ENCODE measurements at regions not wholly inside any gene's neighbourhood (a gene's known extent, or its start where the extent isn't known, plus 50 kb on each side); places are given as distances from the start of the nearest gene placed in this dataset.

GRCh38 chrX:40165861-40166260 lies 68.1 kb upstream of the BCOR start:
- H3K4me1 ChIP-seq (ENCODE audit: control insufficient read depth, insufficient read depth, low read length), result peaks cover 6% of the 10 kb centered on the region; the same call in 1 of the 2 replicates
- H4K20me1 ChIP-seq (ENCODE audit: control insufficient read depth, insufficient read depth), result no peaks in the 10 kb centered on the region; the same call in 1 of the 2 replicates
- no peak overlapping the region for H3K4me3 ChIP-seq
- DNase-seq (ENCODE audit: low read depth, low spot score) (no peak), ATAC-seq (no peak), FAIRE-seq (no peak)
- SMC1A ChIA-PET (ENCODE audit: uncharacterized antibody, unreplicated experiment), result no interaction called here
- no peaks in the 10 kb centered on the region for H3K27me3 ChIP-seq (replicated peaks in 1 of 2; ENCODE audit: control insufficient read depth in 2 of 2, insufficient read depth in 2 of 2, low read length in 1 of 2)
- POLR2A ChIA-PET, result no interaction called here
- in situ Hi-C loops (cut with MboI), result no loop called here
- no TSS peak for BruUV-seq (replicated peaks)
- WGBS (ENCODE audit: insufficient coverage, insufficient replicate concordance, low lambda C conversion rate, missing lambda C conversion rate), result 75% methylated on average over 6 of the region's 6 CpGs
- no peaks in the 10 kb centered on the region for H3K36me3 ChIP-seq (ENCODE audit: control insufficient read depth in 2 of 2, insufficient read depth in 2 of 2, low read length in 1 of 2)
- H3K27ac ChIP-seq (ENCODE audit: control insufficient read depth, insufficient read depth), result no peak overlapping the region
- H3K9me3 ChIP-seq (replicated peaks; ENCODE audit: control insufficient read depth, insufficient read depth, low read length), result no peaks in the 10 kb centered on the region; the same call in 2 of the 3 replicates
- H3K9ac ChIP-seq (ENCODE audit: control insufficient read depth, insufficient read depth, low read length), result no peak overlapping the region
- H3K4me2 ChIP-seq (ENCODE audit: control insufficient read depth, insufficient read depth), result no peak overlapping the region
- RAD21 ChIA-PET (ENCODE audit: unreplicated experiment), result no interaction called here
- intact Hi-C loops (cut with micrococcal nuclease; ENCODE audit: unreplicated experiment), result loop anchor here (5.0 kb wide), 1 partner anchor 354 kb away; no protein-coding TSS in a partner anchor
- CTCF ChIA-PET, result no interaction called here
- no peak overlapping the region for H2AFZ ChIP-seq (ENCODE audit: control insufficient read depth, low read depth, low read length)
- H3K79me2 ChIP-seq (ENCODE audit: control insufficient read depth, insufficient read depth, low read length), result peaks cover 1% of the 10 kb centered on the region
- TF ChIP-seq, protein P1, sequence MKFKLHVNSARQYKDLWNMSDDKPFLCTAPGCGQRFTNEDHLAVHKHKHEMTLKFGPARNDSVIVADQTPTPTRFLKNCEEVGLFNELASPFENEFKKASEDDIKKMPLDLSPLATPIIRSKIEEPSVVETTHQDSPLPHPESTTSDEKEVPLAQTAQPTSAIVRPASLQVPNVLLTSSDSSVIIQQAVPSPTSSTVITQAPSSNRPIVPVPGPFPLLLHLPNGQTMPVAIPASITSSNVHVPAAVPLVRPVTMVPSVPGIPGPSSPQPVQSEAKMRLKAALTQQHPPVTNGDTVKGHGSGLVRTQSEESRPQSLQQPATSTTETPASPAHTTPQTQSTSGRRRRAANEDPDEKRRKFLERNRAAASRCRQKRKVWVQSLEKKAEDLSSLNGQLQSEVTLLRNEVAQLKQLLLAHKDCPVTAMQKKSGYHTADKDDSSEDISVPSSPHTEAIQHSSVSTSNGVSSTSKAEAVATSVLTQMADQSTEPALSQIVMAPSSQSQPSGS (IDR thresholded peaks at IDR 0.05; ENCODE audit: low read length), result no peak
- TF ChIP-seq CBX5 (IDR thresholded peaks at IDR 0.05; ENCODE audit: low read depth) (no peak), NKRF (conservative IDR thresholded peaks at IDR 0.05) (no peak), BHLHE40 (IDR thresholded peaks at IDR 0.05; ENCODE audit: borderline replicate concordance in 1 of 2, low read depth in 2 of 2, low read length in 1 of 2) (no peak), RCOR1 (conservative IDR thresholded peaks at IDR 0.05; ENCODE audit: low read depth, low read length) (no peak), RBBP5 (conservative IDR thresholded peaks at IDR 0.05) (no peak), RELA (IDR thresholded peaks at IDR 0.05; ENCODE audit: borderline replicate concordance, partially characterized antibody) (no peak), MTA2 (IDR thresholded peaks at IDR 0.05; ENCODE audit: low read depth) (no peak), RAD51 (IDR thresholded peaks at IDR 0.05) (no peak), TCF7 (IDR thresholded peaks at IDR 0.05; ENCODE audit: borderline replicate concordance) (no peak), ZSCAN29 (IDR thresholded peaks at IDR 0.05) (no peak), MEF2B (IDR thresholded peaks at IDR 0.05; ENCODE audit: partially characterized antibody, poor library complexity, severe bottlenecking) (no peak), POU2F2 (IDR thresholded peaks at IDR 0.05; ENCODE audit: borderline replicate concordance, low read depth, low read length) (no peak), NR2F1 (conservative IDR thresholded peaks at IDR 0.05) (no peak), BRCA1 (IDR thresholded peaks at IDR 0.05; ENCODE audit: low read depth, low read length) (no peak), PAX8 (IDR thresholded peaks at IDR 0.05) (no peak)
- TF ChIP-seq, protein P2, sequence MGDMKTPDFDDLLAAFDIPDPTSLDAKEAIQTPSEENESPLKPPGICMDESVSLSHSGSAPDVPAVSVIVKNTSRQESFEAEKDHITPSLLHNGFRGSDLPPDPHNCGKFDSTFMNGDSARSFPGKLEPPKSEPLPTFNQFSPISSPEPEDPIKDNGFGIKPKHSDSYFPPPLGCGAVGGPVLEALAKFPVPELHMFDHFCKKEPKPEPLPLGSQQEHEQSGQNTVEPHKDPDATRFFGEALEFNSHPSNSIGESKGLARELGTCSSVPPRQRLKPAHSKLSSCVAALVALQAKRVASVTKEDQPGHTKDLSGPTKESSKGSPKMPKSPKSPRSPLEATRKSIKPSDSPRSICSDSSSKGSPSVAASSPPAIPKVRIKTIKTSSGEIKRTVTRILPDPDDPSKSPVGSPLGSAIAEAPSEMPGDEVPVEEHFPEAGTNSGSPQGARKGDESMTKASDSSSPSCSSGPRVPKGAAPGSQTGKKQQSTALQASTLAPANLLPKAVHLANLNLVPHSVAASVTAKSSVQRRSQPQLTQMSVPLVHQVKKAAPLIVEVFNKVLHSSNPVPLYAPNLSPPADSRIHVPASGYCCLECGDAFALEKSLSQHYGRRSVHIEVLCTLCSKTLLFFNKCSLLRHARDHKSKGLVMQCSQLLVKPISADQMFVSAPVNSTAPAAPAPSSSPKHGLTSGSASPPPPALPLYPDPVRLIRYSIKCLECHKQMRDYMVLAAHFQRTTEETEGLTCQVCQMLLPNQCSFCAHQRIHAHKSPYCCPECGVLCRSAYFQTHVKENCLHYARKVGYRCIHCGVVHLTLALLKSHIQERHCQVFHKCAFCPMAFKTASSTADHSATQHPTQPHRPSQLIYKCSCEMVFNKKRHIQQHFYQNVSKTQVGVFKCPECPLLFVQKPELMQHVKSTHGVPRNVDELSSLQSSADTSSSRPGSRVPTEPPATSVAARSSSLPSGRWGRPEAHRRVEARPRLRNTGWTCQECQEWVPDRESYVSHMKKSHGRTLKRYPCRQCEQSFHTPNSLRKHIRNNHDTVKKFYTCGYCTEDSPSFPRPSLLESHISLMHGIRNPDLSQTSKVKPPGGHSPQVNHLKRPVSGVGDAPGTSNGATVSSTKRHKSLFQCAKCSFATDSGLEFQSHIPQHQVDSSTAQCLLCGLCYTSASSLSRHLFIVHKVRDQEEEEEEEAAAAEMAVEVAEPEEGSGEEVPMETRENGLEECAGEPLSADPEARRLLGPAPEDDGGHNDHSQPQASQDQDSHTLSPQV (IDR thresholded peaks at IDR 0.05), result no peak
- TF ChIP-seq, protein P3, sequence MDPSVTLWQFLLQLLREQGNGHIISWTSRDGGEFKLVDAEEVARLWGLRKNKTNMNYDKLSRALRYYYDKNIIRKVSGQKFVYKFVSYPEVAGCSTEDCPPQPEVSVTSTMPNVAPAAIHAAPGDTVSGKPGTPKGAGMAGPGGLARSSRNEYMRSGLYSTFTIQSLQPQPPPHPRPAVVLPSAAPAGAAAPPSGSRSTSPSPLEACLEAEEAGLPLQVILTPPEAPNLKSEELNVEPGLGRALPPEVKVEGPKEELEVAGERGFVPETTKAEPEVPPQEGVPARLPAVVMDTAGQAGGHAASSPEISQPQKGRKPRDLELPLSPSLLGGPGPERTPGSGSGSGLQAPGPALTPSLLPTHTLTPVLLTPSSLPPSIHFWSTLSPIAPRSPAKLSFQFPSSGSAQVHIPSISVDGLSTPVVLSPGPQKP (IDR thresholded peaks at IDR 0.05; ENCODE audit: low read depth, low read length), result no peak
